ENCODE measurements at regions not wholly inside any gene's neighbourhood (a gene's known extent, or its start where the extent isn't known, plus 50 kb on each side); places are given as distances from the start of the nearest gene placed in this dataset.

- no peak overlapping the region for H3K27ac ChIP-seq (ENCODE audit: low read depth, low read length)
- no peak overlapping the region for H3K4me3 Mint-ChIP-seq
- no peaks in the 10 kb centered on the region for H3K36me3 Mint-ChIP-seq
- ChIA-PET CTCF (no interaction called here), POLR2A (no interaction called here)
- no peaks in the 10 kb centered on the region for H3K4me1 Mint-ChIP-seq
- H3K27me3 Mint-ChIP-seq: peaks cover 2 to 16% of the 10 kb centered on the region in 2 donors
- no peak overlapping the region for H3K4me3 ChIP-seq (ENCODE audit: low read length)
- DNase-seq: no peak
- H3K9me3 ChIP-seq (ENCODE audit: low read length): no peaks in the 10 kb centered on the region
- H3K36me3 ChIP-seq (ENCODE audit: insufficient read depth, low read length): no peaks in the 10 kb centered on the region
- no peaks in the 10 kb centered on the region for H3K4me1 ChIP-seq (ENCODE audit: insufficient read depth, low read length)
- H3K27ac Mint-ChIP-seq: no peak overlapping the region
- no peaks in the 10 kb centered on the region for H3K27me3 ChIP-seq (ENCODE audit: insufficient read depth, low read length, poor library complexity, severe bottlenecking)
- peaks cover 0 to 2% (median 0%) of the 10 kb centered on the region in 5 donors for H3K9me3 Mint-ChIP-seq
These were observed 64.7 kb upstream of the NPHP3 start for GRCh38 chr3:132786890-132787289.

DNA sequence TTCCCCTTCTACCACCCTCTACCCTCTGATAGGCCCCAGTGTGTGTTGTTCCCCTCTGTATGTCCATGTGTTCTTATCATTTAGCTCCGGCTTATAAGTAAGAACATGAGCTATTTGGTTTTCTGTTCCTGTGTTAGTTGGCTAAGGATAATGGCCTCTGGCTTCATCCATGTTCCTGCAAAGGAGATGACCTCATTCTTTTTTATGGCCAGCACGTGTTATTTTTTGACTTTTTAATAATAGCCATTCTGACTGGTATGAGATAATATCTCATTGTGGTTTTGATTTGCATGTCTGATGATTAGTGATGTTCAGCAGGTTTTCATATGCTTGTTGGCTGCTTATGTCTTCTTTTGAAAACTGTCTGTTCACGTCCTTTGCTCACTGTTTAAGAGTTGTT lies 63.1 kb upstream of the NPHP3 start:
- Mint-ChIP-seq H3K27me3 (peaks cover 2 to 8% of the 10 kb centered on the region in 2 donors), H3K4me3 (no peak overlapping the region), H3K9me3 (peaks cover 0 to 2% (median 0%) of the 10 kb centered on the region in 5 donors), H3K36me3 (no peaks in the 10 kb centered on the region), H3K27ac (no peak overlapping the region), H3K4me1 (no peaks in the 10 kb centered on the region)
- POLR2A ChIA-PET: no interaction called here
- H3K36me3 ChIP-seq (ENCODE audit: insufficient read depth, low read length): no peaks in the 10 kb centered on the region
- CTCF ChIA-PET: no interaction called here
- DNase-seq: no peak
- H3K4me1 ChIP-seq (ENCODE audit: insufficient read depth, low read length): no peaks in the 10 kb centered on the region
- no peaks in the 10 kb centered on the region for H3K27me3 ChIP-seq (ENCODE audit: insufficient read depth, low read length, poor library complexity, severe bottlenecking)
- no peak overlapping the region for H3K27ac ChIP-seq (ENCODE audit: low read depth, low read length)
- no peaks in the 10 kb centered on the region for H3K9me3 ChIP-seq (ENCODE audit: low read length)
- H3K4me3 ChIP-seq (ENCODE audit: low read length): no peak overlapping the region

- H3K27ac Mint-ChIP-seq: no peak overlapping the region
- H3K4me1 Mint-ChIP-seq: no peaks in the 10 kb centered on the region
- no peaks in the 10 kb centered on the region for H3K36me3 Mint-ChIP-seq
- no peaks in the 10 kb centered on the region for H3K4me1 ChIP-seq (ENCODE audit: insufficient read depth, low read length)
- ChIA-PET CTCF (no interaction called here), POLR2A (no interaction called here)
- no peak overlapping the region for H3K4me3 Mint-ChIP-seq
- H3K9me3 Mint-ChIP-seq: peaks cover 0 to 2% (median 0%) of the 10 kb centered on the region in 5 donors
- no peaks in the 10 kb centered on the region for H3K9me3 ChIP-seq (ENCODE audit: low read length)
- H3K4me3 ChIP-seq (ENCODE audit: low read length): no peak overlapping the region
- no peaks in the 10 kb centered on the region for H3K27me3 ChIP-seq (ENCODE audit: insufficient read depth, low read length, poor library complexity, severe bottlenecking)
- peaks cover 2 to 9% of the 10 kb centered on the region in 2 donors for H3K27me3 Mint-ChIP-seq
- no peak overlapping the region for H3K27ac ChIP-seq (ENCODE audit: low read depth, low read length)
- DNase-seq: no peak
- no peaks in the 10 kb centered on the region for H3K36me3 ChIP-seq (ENCODE audit: insufficient read depth, low read length)
These were observed 62.4 kb upstream of the NPHP3 start for GRCh38 chr3:132784502-132785025.

DNA sequence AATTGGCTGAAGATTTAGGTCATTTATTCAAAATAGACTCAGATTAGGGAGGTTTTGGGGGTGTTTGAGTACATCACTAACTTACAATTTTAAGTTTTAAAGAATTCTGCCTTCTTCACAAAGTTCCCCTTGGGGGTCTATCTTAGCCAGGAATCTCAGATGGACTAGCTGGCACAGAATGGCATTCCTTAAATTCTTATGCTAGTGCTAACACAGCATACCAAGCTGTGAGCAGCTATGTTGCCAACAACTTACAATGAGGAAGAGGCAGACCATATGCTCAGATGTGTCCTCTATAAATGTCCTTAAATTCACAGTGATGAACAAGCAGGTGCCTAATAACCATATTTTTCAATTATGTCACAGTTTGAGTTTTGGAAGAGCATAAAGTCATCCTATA lies 60.9 kb upstream of the NPHP3 start:
- H3K27ac Mint-ChIP-seq: no peak overlapping the region
- CTCF ChIA-PET: no interaction called here
- no peaks in the 10 kb centered on the region for H3K4me1 ChIP-seq (ENCODE audit: insufficient read depth, low read length)
- no peak overlapping the region for H3K4me3 ChIP-seq (ENCODE audit: low read length)
- peaks cover 0 to 2% (median 0%) of the 10 kb centered on the region in 5 donors for H3K9me3 Mint-ChIP-seq
- POLR2A ChIA-PET: no interaction called here
- H3K27me3 ChIP-seq (ENCODE audit: insufficient read depth, low read length, poor library complexity, severe bottlenecking): no peaks in the 10 kb centered on the region
- no peaks in the 10 kb centered on the region for H3K36me3 Mint-ChIP-seq
- no peaks in the 10 kb centered on the region for H3K9me3 ChIP-seq (ENCODE audit: low read length)
- H3K27me3 Mint-ChIP-seq: peaks cover 2 to 11% of the 10 kb centered on the region in 2 donors
- DNase-seq: no peak
- H3K27ac ChIP-seq (ENCODE audit: low read depth, low read length): no peak overlapping the region
- H3K36me3 ChIP-seq (ENCODE audit: insufficient read depth, low read length): no peaks in the 10 kb centered on the region
- H3K4me1 Mint-ChIP-seq: no peaks in the 10 kb centered on the region
- H3K4me3 Mint-ChIP-seq: no peak overlapping the region

DNA sequence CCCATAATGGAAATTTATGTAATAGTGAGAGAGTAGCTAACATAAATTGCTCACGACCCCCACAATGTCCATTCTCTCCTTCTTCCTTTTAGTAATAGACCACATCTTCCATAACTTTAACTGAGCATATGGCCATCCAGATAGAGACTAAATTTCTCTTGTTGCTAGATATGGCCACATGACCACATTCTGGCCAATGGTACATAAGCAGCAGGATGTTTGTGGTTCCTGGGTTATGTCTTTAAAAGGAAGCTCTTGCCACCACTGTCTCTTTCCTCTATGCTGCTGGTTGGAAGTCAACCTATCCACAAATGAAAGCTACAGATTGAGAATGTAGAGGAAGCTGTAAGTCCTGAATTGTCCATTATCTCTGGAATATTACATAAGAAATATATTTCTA lies 59.7 kb upstream of the NPHP3 start:
- POLR2A ChIA-PET: no interaction called here
- Mint-ChIP-seq H3K4me1 (no peaks in the 10 kb centered on the region), H3K27me3 (peaks cover 0 to 7% of the 10 kb centered on the region in 2 donors), H3K27ac (no peak overlapping the region), H3K4me3 (no peak overlapping the region), H3K36me3 (no peaks in the 10 kb centered on the region), H3K9me3 (peaks cover 0 to 2% (median 0%) of the 10 kb centered on the region in 5 donors)
- Histone ChIP-seq H3K27me3 (ENCODE audit: insufficient read depth, low read length, poor library complexity, severe bottlenecking) (no peaks in the 10 kb centered on the region), H3K36me3 (ENCODE audit: insufficient read depth, low read length) (no peaks in the 10 kb centered on the region), H3K4me3 (ENCODE audit: low read length) (no peak overlapping the region), H3K9me3 (ENCODE audit: low read length) (no peaks in the 10 kb centered on the region), H3K4me1 (ENCODE audit: insufficient read depth, low read length) (no peaks in the 10 kb centered on the region), H3K27ac (ENCODE audit: low read depth, low read length) (no peak overlapping the region)
- no peak for DNase-seq
- CTCF ChIA-PET: no interaction called here

- POLR2A ChIA-PET: no interaction called here
- Histone ChIP-seq H3K27ac (ENCODE audit: low read depth, low read length) (no peak overlapping the region), H3K36me3 (ENCODE audit: insufficient read depth, low read length) (no peaks in the 10 kb centered on the region), H3K4me3 (ENCODE audit: low read length) (no peak overlapping the region), H3K27me3 (ENCODE audit: insufficient read depth, low read length, poor library complexity, severe bottlenecking) (no peaks in the 10 kb centered on the region), H3K4me1 (ENCODE audit: insufficient read depth, low read length) (no peaks in the 10 kb centered on the region), H3K9me3 (ENCODE audit: low read length) (no peaks in the 10 kb centered on the region)
- H3K9me3 Mint-ChIP-seq: no peaks in the 10 kb centered on the region
- no peaks in the 10 kb centered on the region for H3K4me1 Mint-ChIP-seq
- peaks cover 2 to 7% of the 10 kb centered on the region in 2 donors for H3K27me3 Mint-ChIP-seq
- DNase-seq: no peak
- H3K4me3 Mint-ChIP-seq: no peak overlapping the region
- no peaks in the 10 kb centered on the region for H3K36me3 Mint-ChIP-seq
- CTCF ChIA-PET: no interaction called here
- no peak overlapping the region for H3K27ac Mint-ChIP-seq
These were observed 55.0 kb upstream of the NPHP3 start for GRCh38 chr3:132777171-132777570.

DNA sequence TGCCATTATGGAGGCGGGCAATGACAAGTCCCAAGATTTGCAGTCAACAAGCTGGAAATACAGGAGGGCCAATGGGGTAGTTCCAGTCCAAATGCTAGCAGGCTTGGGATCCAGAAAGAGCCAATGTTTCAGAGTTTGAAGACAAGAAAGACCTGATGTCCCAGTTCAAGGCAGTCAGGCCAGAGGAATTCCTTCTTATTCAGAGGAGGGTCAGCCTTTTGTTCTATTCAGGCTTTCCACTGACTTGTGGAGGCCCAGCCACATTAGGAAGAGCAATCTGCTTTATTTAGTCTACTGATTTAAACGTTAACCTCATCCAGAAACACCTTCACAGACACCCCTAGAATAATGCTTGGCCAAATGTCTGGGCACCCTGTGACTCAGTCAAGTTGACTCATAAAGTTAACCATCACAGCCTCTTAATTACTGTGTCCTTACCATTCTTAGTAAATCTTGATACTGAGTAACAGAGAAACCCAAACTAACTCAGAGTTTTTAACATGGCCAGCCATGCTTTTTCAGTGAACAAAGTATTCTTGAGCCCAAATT lies 50.9 kb upstream of the NPHP3 start:
- POLR2A ChIA-PET: no interaction called here
- Mint-ChIP-seq H3K27ac (no peak overlapping the region), H3K9me3 (peaks cover 0 to 7% (median 0%) of the 10 kb centered on the region in 5 donors)

DNA sequence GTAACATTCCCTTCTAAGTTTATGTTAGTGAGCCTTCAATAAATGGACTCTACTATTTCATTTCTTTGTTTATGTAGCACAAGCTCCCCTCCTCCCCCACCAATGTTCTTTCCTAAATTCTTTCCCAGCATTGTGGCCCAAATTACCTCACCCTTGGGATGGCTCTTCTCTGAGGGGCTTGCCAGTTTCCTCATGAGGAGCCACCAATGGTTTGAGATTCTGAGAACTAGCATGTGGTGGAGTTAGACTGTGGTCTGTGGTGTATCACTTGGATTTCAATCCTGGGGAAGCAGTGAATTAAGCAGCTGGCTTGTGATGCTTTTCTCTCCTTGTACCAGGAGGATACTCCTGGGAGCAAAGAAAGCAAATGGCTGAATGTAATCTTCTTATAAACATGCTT lies 50.0 kb upstream of the NPHP3 start:
- no peak overlapping the region for H3K27ac Mint-ChIP-seq
- H3K27me3 Mint-ChIP-seq: peaks cover 10 to 28% of the 10 kb centered on the region in 2 donors
- DNase-seq: no peak
- Histone ChIP-seq H3K4me3 (ENCODE audit: low read length) (no peak overlapping the region), H3K9me3 (ENCODE audit: low read length) (no peaks in the 10 kb centered on the region), H3K27me3 (ENCODE audit: insufficient read depth, low read length, poor library complexity, severe bottlenecking) (peaks cover 4% of the 10 kb centered on the region), H3K27ac (ENCODE audit: low read depth, low read length) (no peak overlapping the region), H3K4me1 (ENCODE audit: insufficient read depth, low read length) (no peaks in the 10 kb centered on the region), H3K36me3 (ENCODE audit: insufficient read depth, low read length) (no peaks in the 10 kb centered on the region)
- no peak overlapping the region for H3K4me3 Mint-ChIP-seq
- no peaks in the 10 kb centered on the region for H3K4me1 Mint-ChIP-seq
- POLR2A ChIA-PET: no interaction called here
- CTCF ChIA-PET: no interaction called here
- H3K36me3 Mint-ChIP-seq: no peaks in the 10 kb centered on the region
- peaks cover 0 to 9% (median 0%) of the 10 kb centered on the region in 5 donors for H3K9me3 Mint-ChIP-seq

More for the DNA sequence above, 50.9 kb upstream of the NPHP3 start:
- CTCF ChIA-PET: no interaction called here
- Histone ChIP-seq H3K9me3 (ENCODE audit: low read length) (no peaks in the 10 kb centered on the region), H3K36me3 (ENCODE audit: insufficient read depth, low read length) (no peaks in the 10 kb centered on the region), H3K27ac (ENCODE audit: low read depth, low read length) (no peak overlapping the region), H3K4me1 (ENCODE audit: insufficient read depth, low read length) (no peaks in the 10 kb centered on the region), H3K4me3 (ENCODE audit: low read length) (no peak overlapping the region), H3K27me3 (ENCODE audit: insufficient read depth, low read length, poor library complexity, severe bottlenecking) (peaks cover 4% of the 10 kb centered on the region)
- H3K36me3 Mint-ChIP-seq: no peaks in the 10 kb centered on the region
- DNase-seq: no peak
- H3K4me3 Mint-ChIP-seq: no peak overlapping the region
- H3K27me3 Mint-ChIP-seq: peaks cover 5 to 22% of the 10 kb centered on the region in 2 donors
- H3K4me1 Mint-ChIP-seq: no peaks in the 10 kb centered on the region

All from CD8-positive, alpha-beta memory T cell (primary cell).